ENCODE measurements at regions not wholly inside any gene's neighbourhood (a gene's known extent, or its start where the extent isn't known, plus 50 kb on each side); places are given as distances from the start of the nearest gene placed in this dataset.

- no peak for TF ChIP-seq POLR2A (IDR thresholded peaks at IDR 0.05)
- no peak for TF ChIP-seq CTCF (IDR thresholded peaks at IDR 0.05)
Measured at GRCh38 chr2:65658881-65659280, 226.5 kb upstream of the SPRED2 start.

Measured in suprapubic skin (tissue), 3 donors.